ENCODE measurements at regions not wholly inside any gene's neighbourhood (a gene's known extent, or its start where the extent isn't known, plus 50 kb on each side); places are given as distances from the start of the nearest gene placed in this dataset.

- TF ChIP-seq POLR2A (IDR thresholded peaks at IDR 0.05) (no peak), CTCF (IDR thresholded peaks at IDR 0.05) (no peak), POLR2AphosphoS5 (IDR thresholded peaks at IDR 0.05) (no peak)
These were observed 533.9 kb upstream of the NUDT12 start for GRCh38 chr5:104096451-104096850.
